GM12872 (cell line): ENCODE measurements at regions not wholly inside any gene's neighbourhood (a gene's known extent, or its start where the extent isn't known, plus 50 kb on each side); places are given as distances from the start of the nearest gene placed in this dataset.

ENCODE experiments used
- TF ChIP-seq, protein P1 (sequence below): IDR thresholded peaks from 3 replicates; pipeline ENCODE4 v1.5.1; 2011; ENCODE audit warnings: low read depth, mild to moderate bottlenecking, low read length, moderate library complexity; ENCODE audit not compliant: insufficient read depth

DNA sequence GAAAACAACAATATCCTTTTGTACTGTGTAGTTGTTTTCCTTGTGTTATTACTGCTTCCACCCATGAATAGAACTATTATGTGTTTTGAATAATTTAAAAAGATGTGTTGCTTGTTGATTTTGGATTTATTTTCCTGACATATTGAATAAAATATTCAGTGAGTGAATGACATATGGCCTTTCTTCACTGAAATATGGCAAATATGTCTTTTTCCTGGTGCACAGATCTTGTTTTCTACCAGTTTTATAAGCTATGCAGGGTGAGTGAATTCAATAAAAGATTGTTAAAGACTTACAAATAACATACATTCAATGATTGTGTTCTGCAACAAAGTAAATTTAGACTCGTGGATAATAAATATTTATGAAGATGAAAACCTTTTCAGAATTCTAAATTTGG, 1216.3 kb upstream of the ADGRL3 start:
- TF ChIP-seq, protein P1, sequence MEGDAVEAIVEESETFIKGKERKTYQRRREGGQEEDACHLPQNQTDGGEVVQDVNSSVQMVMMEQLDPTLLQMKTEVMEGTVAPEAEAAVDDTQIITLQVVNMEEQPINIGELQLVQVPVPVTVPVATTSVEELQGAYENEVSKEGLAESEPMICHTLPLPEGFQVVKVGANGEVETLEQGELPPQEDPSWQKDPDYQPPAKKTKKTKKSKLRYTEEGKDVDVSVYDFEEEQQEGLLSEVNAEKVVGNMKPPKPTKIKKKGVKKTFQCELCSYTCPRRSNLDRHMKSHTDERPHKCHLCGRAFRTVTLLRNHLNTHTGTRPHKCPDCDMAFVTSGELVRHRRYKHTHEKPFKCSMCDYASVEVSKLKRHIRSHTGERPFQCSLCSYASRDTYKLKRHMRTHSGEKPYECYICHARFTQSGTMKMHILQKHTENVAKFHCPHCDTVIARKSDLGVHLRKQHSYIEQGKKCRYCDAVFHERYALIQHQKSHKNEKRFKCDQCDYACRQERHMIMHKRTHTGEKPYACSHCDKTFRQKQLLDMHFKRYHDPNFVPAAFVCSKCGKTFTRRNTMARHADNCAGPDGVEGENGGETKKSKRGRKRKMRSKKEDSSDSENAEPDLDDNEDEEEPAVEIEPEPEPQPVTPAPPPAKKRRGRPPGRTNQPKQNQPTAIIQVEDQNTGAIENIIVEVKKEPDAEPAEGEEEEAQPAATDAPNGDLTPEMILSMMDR = no peak

DNA sequence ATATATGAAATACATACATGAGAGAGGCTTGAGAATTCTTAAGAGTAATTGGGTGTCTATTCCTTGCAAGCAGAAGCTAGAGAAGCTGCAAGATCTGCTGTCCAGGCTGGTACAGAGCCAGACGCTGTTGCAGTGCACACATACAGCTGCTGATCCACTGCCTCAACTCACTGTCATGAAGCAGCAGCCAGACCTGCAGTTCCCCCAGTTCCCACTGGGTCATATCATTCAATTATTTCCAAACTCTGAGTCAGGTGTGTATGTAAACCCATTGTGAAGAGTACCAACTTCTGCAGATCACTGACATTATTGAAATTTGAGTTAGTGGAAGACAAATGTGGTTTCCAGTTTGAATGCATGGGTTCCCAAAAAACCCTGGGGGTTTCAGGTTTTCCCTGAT, 1212.8 kb upstream of the ADGRL3 start:
- TF ChIP-seq, protein P1 = no peak

DNA sequence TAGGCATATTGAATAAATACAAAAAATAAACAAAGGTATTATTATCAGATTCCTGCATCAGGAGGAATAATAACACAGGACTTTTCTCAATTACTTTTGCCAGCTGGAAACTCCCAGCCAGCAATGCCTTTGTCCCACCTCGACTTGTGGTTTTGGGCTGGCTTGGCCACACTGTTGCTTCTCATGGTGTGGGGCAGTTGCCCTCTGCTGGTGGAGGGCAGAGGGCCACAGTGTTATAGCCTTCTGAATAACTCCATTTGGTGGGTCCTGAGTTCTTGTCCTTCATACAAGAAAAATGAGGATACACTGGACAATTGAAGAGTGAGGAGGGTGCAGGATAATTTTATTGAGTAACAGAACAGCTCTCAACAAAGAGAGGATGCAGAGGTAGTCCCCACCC, 1206.0 kb upstream of the ADGRL3 start:
- TF ChIP-seq, protein P1 = 0 out of 3 replicates have a peak, but pooled peaks have one; percentile 10

DNA sequence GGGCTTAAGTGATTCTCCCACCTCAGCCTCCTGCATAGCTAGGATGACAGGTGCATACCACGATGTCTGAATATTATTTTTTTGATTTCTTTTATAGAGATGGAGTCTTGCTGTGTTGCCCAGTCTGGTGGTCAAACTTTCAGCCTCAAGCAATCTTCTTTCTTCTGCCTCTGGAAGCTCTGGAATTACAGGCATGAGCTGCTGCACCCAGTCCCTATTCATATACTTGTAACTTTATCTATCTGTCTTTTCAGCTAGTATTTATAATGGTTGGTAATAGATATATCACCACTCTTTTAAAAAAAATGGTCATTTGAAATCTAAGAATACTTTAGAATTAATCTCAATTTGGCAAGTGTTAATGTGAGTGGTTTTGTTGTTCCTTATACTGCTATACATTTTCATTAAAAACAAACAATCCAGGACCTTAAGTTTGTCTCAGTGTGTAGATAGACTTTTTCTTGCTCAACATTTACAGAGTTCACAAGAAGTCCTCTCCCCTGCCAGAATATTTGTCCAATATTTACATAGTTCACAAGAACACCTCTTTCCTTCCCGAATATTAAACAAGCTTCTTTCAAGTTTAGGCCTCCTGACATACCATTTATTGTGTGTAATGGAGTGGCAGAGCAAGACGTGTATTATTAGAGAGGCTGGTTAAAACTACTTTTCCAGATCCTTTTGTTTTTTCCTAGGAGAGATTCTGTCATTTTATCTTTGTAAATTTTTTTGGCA, 1197.4 kb upstream of the ADGRL3 start:
- TF ChIP-seq, protein P1 = no peak

DNA sequence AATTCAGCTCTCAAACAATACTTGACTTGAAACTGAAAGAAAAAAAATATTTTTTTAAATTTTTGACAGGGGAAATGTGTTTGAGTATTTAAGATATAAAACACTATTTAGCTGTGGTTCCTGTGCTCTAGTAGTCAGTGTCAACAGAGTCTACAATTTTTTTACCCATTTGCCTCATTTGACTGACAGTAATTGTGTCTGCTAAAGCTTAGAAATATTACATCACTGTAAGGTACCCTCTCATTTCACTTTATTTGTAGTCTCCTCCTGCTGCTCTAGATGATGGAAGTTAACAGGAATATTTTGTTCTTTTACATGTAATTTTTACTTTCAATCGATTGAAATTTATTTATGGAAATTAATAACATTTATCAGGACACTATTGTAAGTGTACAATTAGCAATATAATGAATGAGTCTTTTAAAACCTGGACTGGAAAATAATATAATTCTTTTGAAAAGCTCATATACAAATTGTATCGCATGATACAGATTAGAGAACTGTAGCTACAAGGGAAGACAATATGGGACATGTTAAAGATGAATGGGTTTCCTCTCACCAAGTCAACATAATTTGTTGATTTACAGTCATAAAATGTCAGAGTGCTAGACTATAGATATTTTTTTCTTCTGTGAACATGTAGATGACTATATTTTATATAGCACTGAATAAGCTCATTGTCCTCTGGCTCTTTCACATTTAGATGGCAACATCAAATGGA, 1186.5 kb upstream of the ADGRL3 start:
- TF ChIP-seq, protein P1 = no peak

DNA sequence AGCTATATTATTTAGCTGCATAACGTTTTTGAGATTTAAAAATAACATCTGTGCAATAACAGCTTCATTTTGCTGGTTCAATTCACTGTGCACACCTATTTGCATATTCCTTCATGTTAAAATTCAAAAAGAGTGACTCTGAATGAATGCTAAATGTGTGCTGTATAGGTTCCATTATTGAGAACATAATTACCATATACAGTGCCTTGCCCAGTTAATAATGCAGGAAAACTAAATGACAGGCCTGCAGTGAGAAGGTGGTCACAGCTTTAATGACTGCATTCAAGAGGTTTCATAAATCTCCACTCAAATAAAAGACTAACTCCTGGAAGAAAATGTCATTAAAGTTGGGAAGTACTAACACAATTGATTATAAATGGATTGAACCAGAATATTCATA, 1183.2 kb upstream of the ADGRL3 start:
- TF ChIP-seq, protein P1 = no peak

DNA sequence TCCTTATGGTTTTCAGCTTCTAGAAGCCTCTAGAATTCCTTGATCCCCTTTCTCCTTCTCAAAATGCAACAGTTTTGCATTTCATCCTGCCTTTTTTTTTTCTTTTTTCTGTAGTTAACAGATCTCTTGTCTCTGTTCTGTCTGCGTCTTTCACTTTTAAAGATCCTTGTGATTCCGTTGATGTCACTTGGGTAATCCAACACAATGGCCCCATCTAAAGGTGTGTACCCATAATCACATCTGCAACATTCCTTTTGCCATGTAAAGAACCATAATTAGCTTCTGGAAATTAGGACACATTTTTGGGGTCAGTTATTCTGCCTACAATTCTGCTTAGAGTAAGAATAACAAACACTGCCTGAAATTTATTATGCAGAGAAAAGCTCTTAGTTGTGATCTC, 1180.9 kb upstream of the ADGRL3 start:
- TF ChIP-seq, protein P1 = no peak
